ENCODE measurements at regions not wholly inside any gene's neighbourhood (a gene's known extent, or its start where the extent isn't known, plus 50 kb on each side); places are given as distances from the start of the nearest gene placed in this dataset.

GRCh38 chr1:109815809-109816174 is 52.1 kb upstream of the EPS8L3 start:
- no peaks in the 10 kb centered on the region for H3K36me3 ChIP-seq (ENCODE audit: control insufficient read depth, insufficient read depth, low read length)

More at GRCh38 chr1:109815809-109816174, 52.1 kb upstream of the EPS8L3 start:
- Histone ChIP-seq H4K8ac (ENCODE audit: low read depth in 2 of 2, low read length in 2 of 2) (no peak overlapping the region), H3K4me3 (ENCODE audit: insufficient read depth, low read depth, low read length) (no peak overlapping the region), H2AK5ac (ENCODE audit: low read depth, low read length) (no peak overlapping the region), H4K20me1 (ENCODE audit: insufficient read depth, low read length) (no peaks in the 10 kb centered on the region), H2BK20ac (ENCODE audit: low read depth, low read length) (no peak overlapping the region), H3K9me3 (ENCODE audit: control insufficient read depth, insufficient read depth, low read length) (peaks cover 5% of the 10 kb centered on the region), H3K27ac (ENCODE audit: insufficient read depth, low read length) (no peak overlapping the region), H2BK120ac (ENCODE audit: low read depth, low read length) (no peak overlapping the region), H3K27me3 (ENCODE audit: control insufficient read depth, insufficient read depth, low read length) (no peaks in the 10 kb centered on the region), H3K79me1 (ENCODE audit: low read depth in 1 of 2, low read length in 2 of 2) (no peaks in the 10 kb centered on the region), H3K9me1 (ENCODE audit: insufficient read depth, low read length) (peaks cover under 1% of the 10 kb centered on the region), H2BK15ac (ENCODE audit: low read depth, low read length) (no peak overlapping the region), H3K4me1 (ENCODE audit: control insufficient read depth, insufficient read depth, low read length) (0 out of 2 replicates have a peak, but pooled peaks cover 2% of the 10 kb centered on the region), H2AFZ (replicated peaks; ENCODE audit: low read length, poor library complexity) (peak overlapping the region; percentile 23), H4K5ac (ENCODE audit: low read depth, low read length) (no peak overlapping the region), H3K18ac (ENCODE audit: low read depth, low read length) (no peak overlapping the region), H3K9ac (ENCODE audit: low read depth, low read length) (no peak overlapping the region), H2BK5ac (ENCODE audit: low read depth, low read length, poor library complexity, severe bottlenecking) (no peak overlapping the region), H3K4me2 (ENCODE audit: low read depth, low read length) (no peak overlapping the region), H3K4ac (ENCODE audit: low read depth, low read length) (no peak overlapping the region), H3K23ac (ENCODE audit: low read depth, low read length) (no peak overlapping the region), H2AK9ac (replicated peaks; ENCODE audit: low read depth, low read length, poor library complexity) (no peak overlapping the region), H4K91ac (ENCODE audit: insufficient read depth, low read depth, low read length) (no peak overlapping the region), H3K14ac (replicated peaks; ENCODE audit: low read depth, low read length) (no peak overlapping the region), H3K56ac (ENCODE audit: extremely low read depth, insufficient read depth, low read length) (no peak overlapping the region)
- WGBS, 2 experiments (ENCODE audit: extremely low coverage in 2 of 2, insufficient read length in 1 of 2), result 50% methylated on average over 1 of the region's 3 CpGs; no CpG with 5 or more reads in 1 of the 2 experiments
- DNase-seq (no peak), ATAC-seq (ENCODE audit: low read depth) (no peak)
- no peak for TF ChIP-seq RAD21 (IDR thresholded peaks at IDR 0.05; ENCODE audit: low read length)
- TF ChIP-seq CEBPB (IDR thresholded peaks at IDR 0.05; ENCODE audit: low read depth, low read length), result no peak
- no peak for TF ChIP-seq CHD1 (IDR thresholded peaks at IDR 0.05; ENCODE audit: low read depth, low read length)
- no peak for TF ChIP-seq RFX5 (IDR thresholded peaks at IDR 0.05; ENCODE audit: low read depth, low read length)
- TF ChIP-seq MAZ (IDR thresholded peaks at IDR 0.05; ENCODE audit: borderline replicate concordance, low read depth, low read length), result no peak
- TF ChIP-seq MXI1 (IDR thresholded peaks at IDR 0.05; ENCODE audit: borderline replicate concordance, low read depth, low read length), result no peak
- no peak for TF ChIP-seq CTCF (conservative IDR thresholded peaks at IDR 0.05; ENCODE audit: low read depth, low read length)
- no peak for TF ChIP-seq FOS (IDR thresholded peaks at IDR 0.05; ENCODE audit: low read depth, low read length)
- no peak for TF ChIP-seq USF2 (IDR thresholded peaks at IDR 0.05; ENCODE audit: low read depth, low read length)
- TF ChIP-seq MAFK (IDR thresholded peaks at IDR 0.05; ENCODE audit: low read depth, low read length), result no peak
- TF ChIP-seq RCOR1 (IDR thresholded peaks at IDR 0.05; ENCODE audit: insufficient replicate concordance, low read length), result no peak
- TF ChIP-seq BHLHE40 (IDR thresholded peaks at IDR 0.05; ENCODE audit: low read depth, low read length), result no peak
- TF ChIP-seq POLR2A (IDR thresholded peaks at IDR 0.05; ENCODE audit: low read depth, low read length), result no peak
- TF ChIP-seq NFE2L2 (IDR thresholded peaks at IDR 0.05; ENCODE audit: low read depth, low read length), result no peak
- TF ChIP-seq SMC3 (IDR thresholded peaks at IDR 0.05; ENCODE audit: low read depth, low read length), result no peak
- ChIA-PET CTCF (no interaction called here), POLR2A (ENCODE audit: unreplicated experiment) (no interaction called here)
- in situ Hi-C loops (cut with MboI; ENCODE audit: low sequenced_read_pairs), result no loop called here
- no TSS peak for BruUV-seq (replicated peaks)
- dilution Hi-C loops (cut with HindIII; ENCODE audit: low sequenced_read_pairs, unreplicated experiment), result no loop called here
- intact Hi-C loops (cut with micrococcal nuclease), result no loop called here
